K562 (cell line): ENCODE measurements at regions not wholly inside any gene's neighbourhood (a gene's known extent, or its start where the extent isn't known, plus 50 kb on each side); places are given as distances from the start of the nearest gene placed in this dataset.

Source experiments
- ATF1 ChIP-seq, 2 experiments: fragments of 450-650 bp in 1 of 2; IDR thresholded peaks; 2 replicates each; pipeline ENCODE4 v1.6.1; 2016; ENCODE audit warnings: missing compliant biosample characterization in 1 of 2, missing genetic modification characterization in 1 of 2
- ELF4 ChIP-seq: fragments of 450-650 bp; formaldehyde crosslinking; IDR thresholded peaks from 2 replicates; pipeline ENCODE4 v1.4.0; 2022; ENCODE audit warnings: missing genetic modification characterization
- GATAD2A ChIP-seq: fragments of 450-650 bp; IDR thresholded peaks from 2 replicates; pipeline ENCODE4 v1.6.1; 2017
- GATAD2B ChIP-seq: fragments of 450-650 bp; IDR thresholded peaks from 2 replicates; pipeline ENCODE4 v1.6.1; 2017; ENCODE audit warnings: mild to moderate bottlenecking, borderline replicate concordance
- GTF2A2 ChIP-seq: IDR thresholded peaks from 2 replicates; pipeline ENCODE4 v1.6.1; 2016; ENCODE audit warnings: mild to moderate bottlenecking, missing genetic modification characterization, missing compliant biosample characterization
- HCFC1 ChIP-seq: IDR thresholded peaks from 2 replicates; pipeline ENCODE4 v1.6.1; 2012; ENCODE audit warnings: low read depth, low read length, improper control_type of control experiment
- POLR2A ChIP-seq: fragments of 450-650 bp; conservative IDR thresholded peaks from 2 replicates; pipeline ENCODE4 v1.6.1; 2016
- PTRF ChIP-seq: fragments of 450-650 bp; IDR thresholded peaks from 2 replicates; pipeline ENCODE4 v1.6.1; 2016; ENCODE audit warnings: mild to moderate bottlenecking, missing genetic modification characterization, missing compliant biosample characterization
- PTTG1 ChIP-seq: fragments of 450-650 bp; IDR thresholded peaks from 2 replicates; pipeline ENCODE4 v1.6.1; 2016; ENCODE audit warnings: low read depth, mild to moderate bottlenecking, missing genetic modification characterization, missing compliant biosample characterization
- RBM39 ChIP-seq: fragments of 200-400 bp; formaldehyde crosslinking; optimal IDR thresholded peaks from 2 replicates; pipeline ENCODE3; 2018; ENCODE audit warnings: low read depth, low read length
- RUNX1 ChIP-seq: sonication (generic); IDR thresholded peaks from 2 replicates; pipeline ENCODE4 v1.6.1; 2016; ENCODE audit warnings: antibody characterized with exemption, low read depth
- SETDB1 ChIP-seq: IDR thresholded peaks from one replicate; pipeline ENCODE4 v1.6.1; 2012; ENCODE audit warnings: low read length, control low read depth, inconsistent platforms
- SRF ChIP-seq, 2 experiments: fragments of 250-450, 450-650 bp in 1 of 2; sonication (Bioruptor Pico) in 1 of 2; sonication (generic) in 1 of 2; formaldehyde crosslinking; IDR thresholded peaks; 2 replicates each; pipeline versions ENCODE4 v1.5.0 to v1.5.1; 2020 to 2022; ENCODE audit warnings: mild to moderate bottlenecking in 1 of 2, missing genetic modification reagents in 1 of 2
- SRSF1 ChIP-seq: fragments of 200-400 bp; formaldehyde crosslinking; IDR thresholded peaks from 2 replicates; pipeline ENCODE4 v1.6.1; 2017; ENCODE audit warnings: mild to moderate bottlenecking, low read depth, low read length, moderate library complexity
- ZNF143 ChIP-seq: sonication (generic); formaldehyde crosslinking; IDR thresholded peaks from 2 replicates; pipeline ENCODE4 v1.9.0; 2022; ENCODE audit warnings: mild to moderate bottlenecking, missing genetic modification reagents
- ZNF354B ChIP-seq: fragments of 250-450 bp; sonication (Bioruptor Pico); IDR thresholded peaks from 2 replicates; pipeline ENCODE4 v1.4.0; 2020
- ZNF584 ChIP-seq: fragments of 200-800 bp; sonication (Bioruptor generic); IDR thresholded peaks from 2 replicates; pipeline ENCODE4 v1.6.1; 2016; ENCODE audit warnings: low read depth, mild to moderate bottlenecking, missing genetic modification characterization, missing compliant biosample characterization
- ZNF644 ChIP-seq: fragments of 200-800 bp; sonication (Bioruptor generic); IDR thresholded peaks from 2 replicates; pipeline ENCODE4 v1.6.1; 2016; ENCODE audit warnings: low read depth, missing genetic modification characterization, missing compliant biosample characterization
- ZNF695 ChIP-seq: fragments of 450-650 bp; formaldehyde crosslinking; IDR thresholded peaks from 2 replicates; pipeline ENCODE4 v1.4.0; 2020; ENCODE audit warnings: mild to moderate bottlenecking, moderate library complexity
- ZNF766 ChIP-seq: fragments of 200-800 bp; sonication (Bioruptor generic); conservative IDR thresholded peaks from 2 replicates; pipeline ENCODE4 v1.6.1; 2016; ENCODE audit warnings: missing genetic modification characterization, missing compliant biosample characterization
- TF ChIP-seq, protein P1 (sequence below): fragments of 450-650 bp; IDR thresholded peaks from 2 replicates; pipeline ENCODE4 v1.7.1; 2018; ENCODE audit warnings: mild to moderate bottlenecking, low read depth; ENCODE audit not compliant: partially characterized antibody
- TF ChIP-seq, protein P2 (sequence below): sonication (generic); IDR thresholded peaks from 2 replicates; pipeline ENCODE4 v1.6.1; 2016
- TF ChIP-seq, protein P3 (sequence below): fragments of 450-650 bp; formaldehyde crosslinking; IDR thresholded peaks from 2 replicates; pipeline ENCODE4 v1.4.0; 2020; ENCODE audit warnings: mild to moderate bottlenecking, moderate library complexity
- TF ChIP-seq, protein P4 (sequence below): fragments of 250-450 bp; sonication (Bioruptor Pico); IDR thresholded peaks from 2 replicates; pipeline ENCODE4 v1.4.0; 2020; ENCODE audit warnings: mild to moderate bottlenecking, moderate library complexity

DNA sequence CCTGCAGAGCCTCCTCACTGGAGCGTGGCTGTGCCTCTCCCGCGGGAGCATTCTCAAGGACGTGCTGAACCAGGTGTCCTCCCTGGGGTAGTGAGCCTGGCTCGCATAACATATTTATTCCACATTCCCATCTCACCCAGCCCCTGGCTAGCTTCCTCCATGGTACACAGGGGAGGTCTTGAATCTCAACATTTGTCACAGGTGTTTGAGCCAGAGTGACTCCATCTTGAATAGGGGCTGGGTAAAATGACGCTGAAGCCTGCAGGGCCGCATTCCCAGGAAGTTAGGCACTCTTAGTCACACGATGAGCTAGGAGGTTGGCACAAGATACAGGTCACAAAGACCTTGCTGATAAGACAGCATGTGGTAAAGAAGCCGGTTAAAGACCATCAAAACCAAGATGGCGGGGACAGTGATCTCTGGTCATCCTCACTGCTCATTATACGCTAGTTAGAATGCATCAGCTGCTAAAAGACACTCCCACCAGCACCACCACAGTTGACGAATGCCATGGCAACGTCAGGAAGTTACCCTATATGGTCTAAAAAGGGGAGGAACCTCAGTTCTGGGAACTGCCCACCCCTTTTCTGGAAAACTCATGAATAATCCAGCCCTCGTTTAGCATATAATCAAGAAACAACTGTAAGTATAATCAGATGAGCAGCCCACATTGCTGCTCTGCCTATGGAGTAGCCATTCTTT, 273.8 kb upstream of the IRX4 start (continued):
- TF ChIP-seq, protein P1, sequence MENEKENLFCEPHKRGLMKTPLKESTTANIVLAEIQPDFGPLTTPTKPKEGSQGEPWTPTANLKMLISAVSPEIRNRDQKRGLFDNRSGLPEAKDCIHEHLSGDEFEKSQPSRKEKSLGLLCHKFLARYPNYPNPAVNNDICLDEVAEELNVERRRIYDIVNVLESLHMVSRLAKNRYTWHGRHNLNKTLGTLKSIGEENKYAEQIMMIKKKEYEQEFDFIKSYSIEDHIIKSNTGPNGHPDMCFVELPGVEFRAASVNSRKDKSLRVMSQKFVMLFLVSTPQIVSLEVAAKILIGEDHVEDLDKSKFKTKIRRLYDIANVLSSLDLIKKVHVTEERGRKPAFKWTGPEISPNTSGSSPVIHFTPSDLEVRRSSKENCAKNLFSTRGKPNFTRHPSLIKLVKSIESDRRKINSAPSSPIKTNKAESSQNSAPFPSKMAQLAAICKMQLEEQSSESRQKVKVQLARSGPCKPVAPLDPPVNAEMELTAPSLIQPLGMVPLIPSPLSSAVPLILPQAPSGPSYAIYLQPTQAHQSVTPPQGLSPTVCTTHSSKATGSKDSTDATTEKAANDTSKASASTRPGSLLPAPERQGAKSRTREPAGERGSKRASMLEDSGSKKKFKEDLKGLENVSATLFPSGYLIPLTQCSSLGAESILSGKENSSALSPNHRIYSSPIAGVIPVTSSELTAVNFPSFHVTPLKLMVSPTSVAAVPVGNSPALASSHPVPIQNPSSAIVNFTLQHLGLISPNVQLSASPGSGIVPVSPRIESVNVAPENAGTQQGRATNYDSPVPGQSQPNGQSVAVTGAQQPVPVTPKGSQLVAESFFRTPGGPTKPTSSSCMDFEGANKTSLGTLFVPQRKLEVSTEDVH, result no peak
- TF ChIP-seq SRSF1, result no peak
- TF ChIP-seq GATAD2B, result no peak
- TF ChIP-seq SETDB1, result no peak
- TF ChIP-seq GTF2A2 (tag), result peak; percentile 89
- TF ChIP-seq ATF1 (CRISPR knock-in tag; IDR thresholded peaks at IDR 0.05), result no peak
- TF ChIP-seq ATF1 (tag; IDR thresholded peaks at IDR 0.05), result 0 out of 2 replicates have a peak, but pooled peaks have one; percentile 23
- no peak for TF ChIP-seq RBM39
- TF ChIP-seq ZNF143, result no peak
- 0 out of 2 replicates have a peak, but pooled peaks have one; percentile 44 for TF ChIP-seq PTRF (tag)
- TF ChIP-seq GATAD2A, result no peak
- 0 out of 2 replicates have a peak, but pooled peaks have one; percentile 38 for TF ChIP-seq ZNF644 (tag)
- peak; percentile 31; the same call in 1 of the 2 replicates for TF ChIP-seq ZNF354B (CRISPR knock-in tag)
- no peak for TF ChIP-seq ZNF695 (CRISPR knock-in tag)
- TF ChIP-seq ZNF584 (CRISPR knock-in tag), result peak; percentile 89
- no peak for TF ChIP-seq POLR2A
- 0 out of 2 replicates have a peak, but pooled peaks have one; percentile 36 for TF ChIP-seq ZNF766
- no peak for TF ChIP-seq RUNX1
- no peak for TF ChIP-seq HCFC1
- TF ChIP-seq, protein P2, sequence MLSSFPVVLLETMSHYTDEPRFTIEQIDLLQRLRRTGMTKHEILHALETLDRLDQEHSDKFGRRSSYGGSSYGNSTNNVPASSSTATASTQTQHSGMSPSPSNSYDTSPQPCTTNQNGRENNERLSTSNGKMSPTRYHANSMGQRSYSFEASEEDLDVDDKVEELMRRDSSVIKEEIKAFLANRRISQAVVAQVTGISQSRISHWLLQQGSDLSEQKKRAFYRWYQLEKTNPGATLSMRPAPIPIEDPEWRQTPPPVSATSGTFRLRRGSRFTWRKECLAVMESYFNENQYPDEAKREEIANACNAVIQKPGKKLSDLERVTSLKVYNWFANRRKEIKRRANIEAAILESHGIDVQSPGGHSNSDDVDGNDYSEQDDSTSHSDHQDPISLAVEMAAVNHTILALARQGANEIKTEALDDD, result no peak
- peak; percentile 16 to 93; a peak in 2 of 4 replicates for TF ChIP-seq SRF (CRISPR knock-in tag; IDR thresholded peaks at IDR 0.05)
- TF ChIP-seq PTTG1, result peak; percentile 61; the same call in 1 of the 2 replicates
- no peak for TF ChIP-seq ELF4
- TF ChIP-seq, protein P3, sequence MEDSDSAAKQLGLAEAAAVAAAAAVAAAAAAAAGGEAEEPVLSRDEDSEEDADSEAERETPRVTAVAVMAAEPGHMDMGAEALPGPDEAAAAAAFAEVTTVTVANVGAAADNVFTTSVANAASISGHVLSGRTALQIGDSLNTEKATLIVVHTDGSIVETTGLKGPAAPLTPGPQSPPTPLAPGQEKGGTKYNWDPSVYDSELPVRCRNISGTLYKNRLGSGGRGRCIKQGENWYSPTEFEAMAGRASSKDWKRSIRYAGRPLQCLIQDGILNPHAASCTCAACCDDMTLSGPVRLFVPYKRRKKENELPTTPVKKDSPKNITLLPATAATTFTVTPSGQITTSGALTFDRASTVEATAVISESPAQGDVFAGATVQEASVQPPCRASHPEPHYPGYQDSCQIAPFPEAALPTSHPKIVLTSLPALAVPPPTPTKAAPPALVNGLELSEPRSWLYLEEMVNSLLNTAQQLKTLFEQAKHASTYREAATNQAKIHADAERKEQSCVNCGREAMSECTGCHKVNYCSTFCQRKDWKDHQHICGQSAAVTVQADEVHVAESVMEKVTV (CRISPR knock-in tag), result no peak
- TF ChIP-seq, protein P4, sequence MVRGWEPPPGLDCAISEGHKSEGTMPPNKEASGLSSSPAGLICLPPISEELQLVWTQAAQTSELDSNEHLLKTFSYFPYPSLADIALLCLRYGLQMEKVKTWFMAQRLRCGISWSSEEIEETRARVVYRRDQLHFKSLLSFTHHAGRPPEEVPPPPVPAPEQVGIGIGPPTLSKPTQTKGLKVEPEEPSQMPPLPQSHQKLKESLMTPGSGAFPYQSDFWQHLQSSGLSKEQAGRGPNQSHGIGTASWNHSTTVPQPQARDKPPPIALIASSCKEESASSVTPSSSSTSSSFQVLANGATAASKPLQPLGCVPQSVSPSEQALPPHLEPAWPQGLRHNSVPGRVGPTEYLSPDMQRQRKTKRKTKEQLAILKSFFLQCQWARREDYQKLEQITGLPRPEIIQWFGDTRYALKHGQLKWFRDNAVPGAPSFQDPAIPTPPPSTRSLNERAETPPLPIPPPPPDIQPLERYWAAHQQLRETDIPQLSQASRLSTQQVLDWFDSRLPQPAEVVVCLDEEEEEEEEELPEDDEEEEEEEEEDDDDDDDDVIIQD (CRISPR knock-in tag), result peak; percentile 68; the same call in 1 of the 2 replicates
